Activated CD8-positive, alpha-beta T cell treated with anti-CD3 and anti-CD28 coated beads, Interleukin-2, amount 10 ng/mL, durations not matched to agents 7 days and 5 days (primary cell): ENCODE measurements at regions not wholly inside any gene's neighbourhood (a gene's known extent, or its start where the extent isn't known, plus 50 kb on each side); places are given as distances from the start of the nearest gene placed in this dataset.

Experiments
- ATAC-seq: fragments of 150-1000 bp; cut with Tn5 transposase; one replicate; pipeline ENCODE4 v1.10.0; 2021; ENCODE audit warnings: moderate library complexity
- CTCF ChIA-PET: fragments of 350-600 bp; sonication (Branson Sonifier 250); formaldehyde crosslinking; loops from one replicate; lab custom pipeline; 2021; ENCODE audit warnings: antibody characterized with exemption; lab: Charles Lee
- POLR2A ChIA-PET: fragments of 350-600 bp; sonication (Branson Sonifier 250); formaldehyde crosslinking; loops from one replicate; lab custom pipeline; 2021; ENCODE audit warnings: antibody characterized with exemption; lab: Charles Lee
- DNase-seq: peaks from one replicate; pipeline ENCODE4 v3.0.0-alpha.2; 2020
- H3K27ac Mint-ChIP-seq: one replicate; pipeline ENCODE4 v1.8.0; 2021; ENCODE audit warnings: mild to moderate bottlenecking, mixed read lengths
- H3K27me3 Mint-ChIP-seq: one replicate; pipeline ENCODE4 v1.8.0; 2021; ENCODE audit warnings: low read depth, mixed read lengths
- H3K36me3 Mint-ChIP-seq: one replicate; pipeline ENCODE4 v1.8.0; 2021; ENCODE audit warnings: low read depth, mixed read lengths
- H3K4me1 Mint-ChIP-seq: one replicate; pipeline ENCODE4 v1.8.0; 2021; ENCODE audit warnings: low read depth, mixed read lengths
- H3K4me3 Mint-ChIP-seq: one replicate; pipeline ENCODE4 v1.8.0; 2021; ENCODE audit warnings: mild to moderate bottlenecking, mixed read lengths
- H3K9me3 Mint-ChIP-seq: one replicate; pipeline ENCODE4 v1.8.0; 2022; ENCODE audit warnings: mixed read lengths; ENCODE audit not compliant: insufficient read depth

DNA sequence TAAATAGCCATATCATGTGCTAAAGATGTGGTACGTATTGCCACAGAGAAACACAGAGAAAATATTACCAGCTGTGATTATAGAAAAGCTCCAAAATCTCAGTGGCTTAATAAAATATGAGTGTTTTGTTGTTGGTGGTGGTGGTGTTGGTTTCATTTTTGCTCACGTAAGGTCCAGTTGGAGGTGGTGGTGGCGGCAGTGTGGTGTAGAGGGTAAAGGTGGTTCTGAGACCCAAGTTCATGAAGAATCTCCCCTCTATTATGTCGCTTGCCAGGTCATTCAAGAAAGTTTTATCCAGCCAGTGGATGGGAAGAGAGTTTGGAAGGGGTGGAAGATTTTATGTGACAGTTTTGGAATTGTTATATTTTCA, 217.6 kb upstream of the SAMSN1 start:
- peaks cover 8% of the 10 kb centered on the region for H3K36me3 Mint-ChIP-seq
- CTCF ChIA-PET: interaction anchor here (0.7 to 2.2 kb wide), 5 partner anchors 10 to 360 kb away, joined by 3 to 12 read pairs (median 6); no protein-coding TSS in a partner anchor
- H3K4me1 Mint-ChIP-seq: peaks cover 9% of the 10 kb centered on the region
- ATAC-seq: no peak
- H3K27ac Mint-ChIP-seq: no peak overlapping the region
- H3K27me3 Mint-ChIP-seq: no peaks in the 10 kb centered on the region
- no peak overlapping the region for H3K4me3 Mint-ChIP-seq
- DNase-seq: no peak
- H3K9me3 Mint-ChIP-seq: peaks cover 5% of the 10 kb centered on the region
- POLR2A ChIA-PET: interaction anchor here (1.0 to 1.4 kb wide), 2 partner anchors 26 to 789 kb away, joined by 3 to 5 read pairs; no protein-coding TSS in a partner anchor

DNA sequence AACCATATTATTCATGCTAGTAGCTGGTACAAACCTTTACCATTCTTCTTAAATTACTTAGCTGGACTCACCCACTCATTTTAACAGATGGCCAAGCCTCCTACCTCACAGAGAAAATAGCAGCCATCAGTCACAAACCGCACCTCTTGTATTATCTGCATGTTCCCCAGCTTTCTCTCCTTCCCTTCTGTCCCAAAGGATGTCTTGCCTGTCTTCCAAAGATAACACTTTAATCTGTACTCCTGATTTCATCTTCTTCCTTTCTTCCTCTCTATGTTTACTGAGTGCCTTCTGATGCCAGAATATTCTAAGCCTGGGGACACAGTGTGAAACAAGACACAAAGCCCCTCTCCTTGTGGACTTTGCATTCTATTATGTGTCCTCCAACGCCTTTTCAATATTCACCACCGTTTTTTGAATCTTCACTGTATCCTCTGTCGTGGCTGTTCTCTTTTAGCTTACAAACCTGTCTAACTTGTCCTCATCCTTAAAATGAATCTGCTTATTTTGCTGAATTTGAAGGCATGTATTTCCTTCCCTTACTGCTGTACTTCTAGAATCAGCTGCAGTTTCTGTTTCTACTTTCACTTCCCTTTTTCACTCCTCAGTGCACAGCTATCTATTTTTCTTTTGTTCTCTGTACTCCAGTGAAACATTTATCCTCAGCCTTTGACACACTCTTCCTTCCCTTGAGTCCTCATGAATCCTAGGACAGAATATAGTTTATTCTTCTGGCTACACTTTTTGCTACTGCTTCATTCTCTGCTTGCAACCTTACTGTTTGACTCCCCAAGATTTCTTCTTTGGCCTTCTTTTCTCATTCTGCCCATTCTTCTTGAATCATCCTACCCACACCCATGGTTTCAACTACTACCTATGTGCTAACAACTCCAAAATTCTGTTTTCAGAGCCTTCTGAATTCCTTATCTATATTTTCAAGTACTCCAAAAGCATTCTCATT, 216.9 kb upstream of the SAMSN1 start:
- Mint-ChIP-seq H3K9me3 (peaks cover 7% of the 10 kb centered on the region), H3K27ac (no peak overlapping the region), H3K36me3 (peaks cover 9% of the 10 kb centered on the region), H3K27me3 (no peaks in the 10 kb centered on the region), H3K4me1 (peaks cover 9% of the 10 kb centered on the region), H3K4me3 (no peak overlapping the region)
- DNase-seq: no peak
- peak; percentile 90 for ATAC-seq
- CTCF ChIA-PET: interaction anchor here (0.7 to 2.2 kb wide), 8 partner anchors 10 to 830 kb away, joined by 3 to 12 read pairs (median 4); no protein-coding TSS in a partner anchor
- POLR2A ChIA-PET: interaction anchor here (0.5 to 1.4 kb wide), 6 partner anchors 14 to 790 kb away, joined by 3 to 5 read pairs (median 3); no protein-coding TSS in a partner anchor

DNA sequence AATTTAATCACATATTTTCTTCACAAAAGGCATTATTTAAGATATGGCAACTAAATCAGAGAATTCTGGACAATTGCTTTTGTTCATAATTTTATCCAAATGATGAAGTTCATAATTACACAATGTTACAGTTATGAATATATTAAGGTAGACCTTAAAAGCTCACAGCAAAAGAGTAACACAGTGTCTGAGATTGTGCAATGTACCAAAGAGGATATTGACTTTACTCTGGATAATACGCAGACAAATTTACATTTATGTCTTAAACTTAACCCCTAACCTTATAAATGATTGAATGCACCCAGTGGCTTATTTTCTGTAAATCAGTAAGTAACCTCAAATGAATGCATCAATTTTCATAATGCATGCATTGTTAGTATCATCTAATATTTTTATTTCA, 216.2 kb upstream of the SAMSN1 start:
- no peak overlapping the region for H3K27ac Mint-ChIP-seq
- H3K36me3 Mint-ChIP-seq: peaks cover 9% of the 10 kb centered on the region
- ChIA-PET POLR2A (interaction anchor here (1.0 to 1.4 kb wide), 3 partner anchors 24 to 790 kb away, joined by 3 to 5 read pairs (median 4); no protein-coding TSS in a partner anchor), CTCF (interaction anchor here (1.0 to 2.2 kb wide), 5 partner anchors 11 to 361 kb away, joined by 3 to 12 read pairs (median 6); no protein-coding TSS in a partner anchor)
- H3K27me3 Mint-ChIP-seq: no peaks in the 10 kb centered on the region
- ATAC-seq: no peak
- H3K9me3 Mint-ChIP-seq: peaks cover 7% of the 10 kb centered on the region
- H3K4me3 Mint-ChIP-seq: no peak overlapping the region
- peaks cover 9% of the 10 kb centered on the region for H3K4me1 Mint-ChIP-seq
- no peak for DNase-seq

- Mint-ChIP-seq H3K36me3 (peaks cover 6% of the 10 kb centered on the region), H3K4me1 (peaks cover 15% of the 10 kb centered on the region), H3K27me3 (no peaks in the 10 kb centered on the region), H3K27ac (no peak overlapping the region), H3K4me3 (no peak overlapping the region), H3K9me3 (peaks cover 15% of the 10 kb centered on the region)
- CTCF ChIA-PET: no interaction called here
- no peak for ATAC-seq
- POLR2A ChIA-PET: no interaction called here
- DNase-seq: no peak
Observed at GRCh38 chr21:14759285-14759684, 213.2 kb upstream of the SAMSN1 start.

- Mint-ChIP-seq H3K9me3 (peaks cover 16% of the 10 kb centered on the region), H3K27ac (no peak overlapping the region), H3K27me3 (no peaks in the 10 kb centered on the region), H3K4me3 (no peak overlapping the region), H3K36me3 (peaks cover 6% of the 10 kb centered on the region), H3K4me1 (peaks cover 19% of the 10 kb centered on the region)
- ATAC-seq: no peak
- ChIA-PET POLR2A (no interaction called here), CTCF (no interaction called here)
- DNase-seq: no peak
Observed at GRCh38 chr21:14758849-14759248, 212.7 kb upstream of the SAMSN1 start.

DNA sequence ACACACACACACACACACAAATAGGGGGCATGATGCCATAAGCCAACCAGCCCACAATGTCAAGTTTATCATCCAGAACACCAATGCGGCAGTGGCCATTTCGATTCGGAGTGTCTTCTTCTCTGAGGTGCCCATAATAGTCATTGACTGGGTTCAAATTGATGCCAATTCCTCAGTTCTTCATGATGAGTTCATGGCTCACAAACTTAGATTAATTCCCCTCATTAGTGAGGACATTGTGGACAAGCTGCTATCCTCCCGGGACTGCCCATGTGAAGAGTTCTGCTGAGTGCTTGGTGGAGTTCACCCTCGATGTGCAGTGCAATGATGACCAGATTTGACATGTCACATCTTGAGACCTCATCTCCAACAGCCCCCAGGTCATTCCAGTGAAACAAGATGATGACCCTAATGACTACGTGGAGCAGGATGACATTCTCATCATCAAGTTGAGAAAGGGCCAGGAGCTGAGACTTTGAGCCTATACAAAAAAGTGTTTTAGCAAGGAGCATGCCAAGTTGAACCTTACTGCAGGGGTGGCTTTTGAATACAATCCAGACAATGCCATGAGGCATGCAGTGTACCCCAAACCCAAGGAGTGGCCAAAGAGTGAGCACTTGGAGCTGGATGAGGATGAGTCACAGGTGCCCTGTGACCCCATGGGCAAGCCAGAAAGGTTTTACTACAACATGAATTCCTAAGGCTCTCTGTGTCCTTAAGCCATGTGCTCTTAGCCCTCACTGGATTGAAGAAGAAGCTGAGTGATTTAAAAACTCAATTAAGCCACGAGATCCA, 211.6 kb upstream of the SAMSN1 start:
- Mint-ChIP-seq H3K27me3 (no peaks in the 10 kb centered on the region), H3K27ac (no peak overlapping the region), H3K4me3 (no peak overlapping the region), H3K36me3 (peaks cover 6% of the 10 kb centered on the region), H3K4me1 (peaks cover 29% of the 10 kb centered on the region), H3K9me3 (peaks cover 16% of the 10 kb centered on the region)
- CTCF ChIA-PET: interaction anchor here (1.0 to 1.2 kb wide), 2 partner anchors 20 to 21 kb away, joined by 4 to 5 read pairs; no protein-coding TSS in a partner anchor
- ATAC-seq (no peak), DNase-seq (no peak)
- POLR2A ChIA-PET: interaction anchor here (0.5 kb wide), 1 partner anchor 78 kb away, joined by 3 read pairs; no protein-coding TSS in a partner anchor

GRCh38 chr21:14755086-14755485, 209.0 kb upstream of the SAMSN1 start:
- Mint-ChIP-seq H3K27me3 (no peaks in the 10 kb centered on the region), H3K36me3 (peaks cover 10% of the 10 kb centered on the region), H3K4me3 (no peak overlapping the region), H3K9me3 (peaks cover 16% of the 10 kb centered on the region), H3K4me1 (peaks cover 29% of the 10 kb centered on the region), H3K27ac (no peak overlapping the region)
- POLR2A ChIA-PET: no interaction called here
- CTCF ChIA-PET: interaction anchor here (1.0 kb wide), 1 partner anchor 238 kb away, joined by 3 read pairs; no protein-coding TSS in a partner anchor
- no peak for DNase-seq
- ATAC-seq: no peak

DNA sequence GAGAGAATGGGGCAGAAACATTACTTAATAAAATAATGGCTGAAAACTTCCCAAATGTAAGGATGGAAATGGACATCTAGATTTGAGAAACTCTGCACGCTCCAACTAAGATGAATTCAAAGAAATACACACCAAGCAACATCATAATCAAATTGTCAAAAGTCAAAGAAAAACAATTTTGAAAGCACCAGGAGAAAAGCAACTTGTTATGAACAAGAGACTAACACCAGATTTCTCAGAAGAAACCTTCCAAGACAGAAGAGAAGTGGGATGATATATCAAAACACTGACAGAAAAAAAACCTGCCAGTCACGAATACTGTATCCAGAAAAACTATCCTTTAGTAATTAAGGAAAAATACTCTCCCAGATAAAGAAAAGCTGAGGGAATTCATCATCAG, 208.6 kb upstream of the SAMSN1 start:
- H3K9me3 Mint-ChIP-seq: peaks cover 16% of the 10 kb centered on the region
- H3K36me3 Mint-ChIP-seq: peaks cover 10% of the 10 kb centered on the region
- no peaks in the 10 kb centered on the region for H3K27me3 Mint-ChIP-seq
- no peak for ATAC-seq
- no peak overlapping the region for H3K4me3 Mint-ChIP-seq
- peaks cover 29% of the 10 kb centered on the region for H3K4me1 Mint-ChIP-seq
- no peak for DNase-seq
- ChIA-PET POLR2A (no interaction called here), CTCF (interaction anchor here (1.0 to 1.5 kb wide), 2 partner anchors 17 to 238 kb away, joined by 3 to 5 read pairs; no protein-coding TSS in a partner anchor)
- no peak overlapping the region for H3K27ac Mint-ChIP-seq

DNA sequence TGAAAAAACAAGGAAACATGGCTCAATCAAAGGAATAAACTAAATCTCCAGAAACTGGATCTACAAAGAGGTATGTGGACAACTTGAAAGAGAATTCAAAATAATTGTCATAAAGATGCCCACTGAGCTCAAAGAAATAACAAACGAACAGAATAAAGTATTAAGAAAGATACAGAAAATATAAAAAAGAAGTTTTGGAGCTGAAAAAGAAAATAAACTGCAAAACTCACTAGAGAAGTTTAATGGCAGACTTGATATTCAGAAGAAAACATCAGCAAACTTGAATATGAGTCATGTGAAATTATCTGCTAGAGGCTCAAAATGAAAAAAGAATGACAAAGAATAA, 208.1 kb upstream of the SAMSN1 start:
- H3K27ac Mint-ChIP-seq: no peak overlapping the region

DNA sequence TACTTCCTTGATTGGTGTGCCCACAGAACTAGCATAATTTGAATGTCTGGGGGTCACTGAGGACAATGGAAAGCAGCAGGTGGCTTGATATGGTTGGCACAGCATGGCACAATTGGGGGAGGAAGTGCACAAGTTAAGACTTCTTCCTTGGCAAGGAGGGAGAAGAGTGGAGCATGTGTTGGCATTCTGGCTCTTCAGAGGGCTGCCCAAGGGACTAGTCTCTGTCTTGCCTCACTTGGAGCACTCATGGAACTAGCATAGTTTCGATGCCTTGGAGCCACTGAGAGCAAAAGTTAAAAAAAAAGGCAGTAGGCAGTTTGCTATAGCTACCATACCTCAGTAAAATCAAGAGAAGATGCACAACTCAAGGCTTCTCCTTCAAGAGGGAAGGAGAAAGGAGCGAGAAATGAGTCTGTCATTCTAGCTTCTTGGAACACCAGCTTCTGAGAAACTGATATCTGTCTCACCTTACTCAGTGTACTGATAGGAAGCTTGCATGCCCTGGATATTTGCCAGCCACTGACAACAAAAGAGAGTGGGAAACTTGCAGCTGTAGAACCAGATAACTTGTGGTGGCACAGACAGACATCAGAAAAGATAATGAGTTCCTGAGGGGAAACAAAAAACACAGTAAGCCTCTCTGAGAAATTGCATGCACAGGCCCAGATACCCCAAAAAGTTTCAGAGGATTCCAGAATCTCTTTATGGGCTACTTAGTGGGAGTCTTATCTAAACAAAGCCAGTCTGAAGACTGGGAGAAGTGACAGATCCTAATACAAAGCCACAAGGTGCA, 207.5 kb upstream of the SAMSN1 start:
- DNase-seq (no peak), ATAC-seq (no peak)
- Mint-ChIP-seq H3K27me3 (peaks cover 3% of the 10 kb centered on the region), H3K9me3 (peaks cover 11% of the 10 kb centered on the region), H3K27ac (peak overlapping the region; percentile 30), H3K36me3 (peaks cover 4% of the 10 kb centered on the region), H3K4me3 (no peak overlapping the region), H3K4me1 (peaks cover 29% of the 10 kb centered on the region)
- POLR2A ChIA-PET: interaction anchor here (0.7 kb wide), 1 partner anchor 423 kb away, joined by 4 read pairs; no protein-coding TSS in a partner anchor
- CTCF ChIA-PET: interaction anchor here (1.5 kb wide), 1 partner anchor 16 kb away, joined by 5 read pairs; no protein-coding TSS in a partner anchor

More for the DNA sequence above, 208.1 kb upstream of the SAMSN1 start:
- POLR2A ChIA-PET: interaction anchor here (0.7 kb wide), 1 partner anchor 423 kb away, joined by 4 read pairs; no protein-coding TSS in a partner anchor
- no peaks in the 10 kb centered on the region for H3K27me3 Mint-ChIP-seq
- no peak for DNase-seq
- ATAC-seq: no peak
- H3K36me3 Mint-ChIP-seq: peaks cover 10% of the 10 kb centered on the region
- no peak overlapping the region for H3K4me3 Mint-ChIP-seq
- CTCF ChIA-PET: interaction anchor here (1.5 kb wide), 1 partner anchor 16 kb away, joined by 5 read pairs; no protein-coding TSS in a partner anchor
- H3K9me3 Mint-ChIP-seq: peaks cover 16% of the 10 kb centered on the region
- H3K4me1 Mint-ChIP-seq: peaks cover 29% of the 10 kb centered on the region
